GM19025 (cell line): ENCODE measurements at regions not wholly inside any gene's neighbourhood (a gene's known extent, or its start where the extent isn't known, plus 50 kb on each side); places are given as distances from the start of the nearest gene placed in this dataset.

Experiments used
- ATAC-seq: cut with Tn5 transposase; IDR thresholded peaks from one replicate; pipeline ENCODE4 v1.9.1; 2021; ENCODE audit warnings: mild to moderate bottlenecking, low read depth, moderate library complexity; ENCODE audit not compliant: unreplicated experiment

GRCh38 chr18:47422524-47422923, 171.1 kb upstream of the SKOR2 start:
- no peak for ATAC-seq

- ATAC-seq: peak; percentile 75
Observed at GRCh38 chr18:47420130-47420529, 168.7 kb upstream of the SKOR2 start.

DNA sequence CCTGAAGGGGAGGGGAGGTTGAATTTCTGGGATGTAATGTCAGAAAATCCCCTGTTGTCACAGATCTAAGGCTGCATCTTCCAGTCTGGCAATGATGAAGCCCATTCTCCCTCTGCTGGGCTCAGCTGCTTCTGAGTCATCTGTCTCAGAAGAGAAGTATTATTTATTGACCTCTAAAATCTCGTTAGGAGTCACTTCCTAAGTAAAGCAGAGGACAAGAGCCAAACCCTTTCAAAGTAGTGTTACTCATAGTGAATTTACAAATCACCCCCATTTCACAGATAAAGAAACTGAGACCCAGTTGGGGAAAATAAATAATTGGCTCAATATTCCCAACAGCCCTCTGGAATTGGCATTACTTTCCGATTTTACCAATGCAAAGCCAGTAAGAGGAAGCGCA, 167.3 kb upstream of the SKOR2 start:
- ATAC-seq: no peak

DNA sequence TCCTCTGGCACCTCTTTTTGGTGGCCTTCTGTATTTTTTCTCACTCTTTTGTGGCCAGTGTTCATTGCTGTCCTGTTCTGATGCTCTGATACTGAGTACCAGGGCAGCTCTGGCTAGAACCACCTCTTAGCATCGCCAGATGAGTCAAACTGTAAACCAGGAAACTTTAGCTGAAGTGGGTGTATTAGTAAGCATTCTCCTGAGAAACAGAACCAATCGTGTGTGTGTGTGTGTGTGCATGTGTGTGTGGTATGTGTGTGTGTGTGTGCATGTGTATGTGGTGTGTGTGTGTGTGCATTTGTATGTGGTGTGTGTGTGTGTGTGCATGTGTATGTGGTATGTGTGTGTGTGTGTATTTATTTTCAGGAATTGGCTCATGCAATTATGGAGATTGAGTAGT, 166.3 kb upstream of the SKOR2 start:
- ATAC-seq: no peak

DNA sequence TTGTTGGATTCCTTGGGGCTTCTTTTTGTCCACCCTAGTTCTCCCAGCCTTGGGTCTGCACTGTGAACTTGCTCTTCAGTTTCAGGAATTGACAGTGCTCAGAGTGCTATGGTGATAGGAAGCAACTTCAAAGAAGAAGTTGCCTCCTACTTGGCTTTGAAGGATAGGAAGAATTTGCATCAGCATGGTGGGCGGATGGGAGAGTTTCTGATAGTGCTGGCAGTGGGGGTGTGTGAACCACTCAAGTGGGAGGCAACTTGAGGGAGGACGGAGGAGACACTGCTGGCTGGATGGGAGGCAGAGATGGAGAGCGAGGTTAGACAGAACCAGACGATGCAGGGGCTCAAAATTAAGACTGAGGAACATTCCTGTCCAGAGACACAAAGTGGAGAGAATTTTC, 164.4 kb upstream of the SKOR2 start:
- no peak for ATAC-seq

DNA sequence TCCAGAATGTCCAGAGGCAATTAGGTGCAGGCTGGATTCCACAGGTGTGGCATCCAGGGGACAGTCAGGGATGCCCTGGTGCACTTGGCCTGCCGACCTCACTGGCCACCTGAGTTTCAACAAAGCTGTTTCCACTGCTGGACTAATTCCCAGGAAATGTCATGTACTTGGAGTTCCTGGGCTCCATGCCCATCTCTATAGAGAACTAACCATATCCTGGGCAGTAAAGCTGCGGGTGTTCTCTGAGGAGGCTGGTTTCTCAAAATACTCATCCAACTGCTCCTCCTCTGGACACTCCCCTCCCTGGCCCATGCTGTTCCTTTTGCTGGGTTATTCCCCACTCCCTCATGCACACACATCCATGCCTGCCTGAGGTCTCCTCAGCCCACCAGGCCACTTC, 161.9 kb upstream of the SKOR2 start:
- no peak for ATAC-seq

- no peak for ATAC-seq
Observed at GRCh38 chr18:47412924-47413323, 161.5 kb upstream of the SKOR2 start.

DNA sequence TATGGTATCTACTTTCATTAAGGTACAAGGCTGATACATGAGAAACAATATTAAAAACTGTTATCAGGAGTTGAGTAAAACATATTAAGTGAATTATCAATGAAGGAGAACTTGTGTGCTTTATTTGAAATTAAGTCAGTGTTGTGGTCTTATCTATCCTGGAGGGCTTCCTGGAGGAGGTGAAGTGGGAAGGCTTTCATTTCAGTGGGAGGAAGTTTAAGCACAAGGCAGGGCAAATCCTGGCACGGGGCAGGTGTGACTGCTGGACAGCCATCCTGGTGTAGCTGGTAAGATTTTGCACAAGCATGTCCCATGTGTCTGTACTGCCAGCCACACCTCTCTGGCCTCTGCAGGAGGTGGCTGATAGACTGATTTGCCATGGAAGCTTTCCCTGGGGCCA, 159.7 kb upstream of the SKOR2 start:
- no peak for ATAC-seq

DNA sequence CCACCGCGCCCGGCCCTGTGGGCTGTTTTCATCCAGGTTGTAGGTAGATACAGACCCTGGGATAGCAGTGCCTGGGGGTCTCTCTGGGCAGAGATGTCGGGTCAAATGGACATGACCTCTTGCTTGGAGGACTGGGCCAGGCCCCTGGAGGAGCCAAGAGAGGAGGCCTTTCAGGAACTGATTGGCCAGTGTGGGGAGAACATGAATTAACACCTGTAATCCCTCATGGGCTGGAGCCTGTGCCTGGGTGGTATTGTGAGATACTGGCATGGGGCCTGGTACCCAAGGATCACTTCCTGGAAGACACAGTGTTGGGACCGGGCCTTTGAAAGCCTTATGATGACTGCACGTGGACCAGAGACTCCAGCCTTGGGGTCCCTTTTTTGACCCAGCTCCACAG, 158.7 kb upstream of the SKOR2 start:
- no peak for ATAC-seq

GRCh38 chr18:47409519-47409918, 158.1 kb upstream of the SKOR2 start:
- no peak for ATAC-seq

DNA sequence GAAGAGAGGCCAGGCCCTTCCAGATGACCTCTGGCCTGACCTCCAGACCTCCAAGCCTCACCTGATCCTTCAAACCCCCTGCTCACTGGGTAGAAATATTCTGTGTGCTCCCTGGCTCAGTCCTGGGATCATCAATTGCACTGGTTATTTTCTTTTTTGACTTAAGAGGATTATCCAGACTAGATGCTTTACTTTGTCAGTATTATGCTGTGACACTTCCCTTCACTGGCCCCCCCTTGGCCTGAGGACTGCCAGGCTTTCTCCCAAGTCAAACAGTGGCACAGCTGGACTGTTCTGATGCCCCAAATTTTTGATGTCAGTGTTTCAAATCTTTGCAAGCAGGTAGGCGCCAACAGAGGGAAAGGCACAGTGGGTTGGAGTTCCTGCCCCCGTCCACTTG, 156.3 kb upstream of the SKOR2 start:
- no peak for ATAC-seq

GRCh38 chr18:47404845-47405244, 153.4 kb upstream of the SKOR2 start:
- no peak for ATAC-seq

- ATAC-seq: no peak
Observed at GRCh38 chr18:47403949-47404348, 152.5 kb upstream of the SKOR2 start.

GRCh38 chr18:47403317-47403716, 151.9 kb upstream of the SKOR2 start:
- no peak for ATAC-seq

DNA sequence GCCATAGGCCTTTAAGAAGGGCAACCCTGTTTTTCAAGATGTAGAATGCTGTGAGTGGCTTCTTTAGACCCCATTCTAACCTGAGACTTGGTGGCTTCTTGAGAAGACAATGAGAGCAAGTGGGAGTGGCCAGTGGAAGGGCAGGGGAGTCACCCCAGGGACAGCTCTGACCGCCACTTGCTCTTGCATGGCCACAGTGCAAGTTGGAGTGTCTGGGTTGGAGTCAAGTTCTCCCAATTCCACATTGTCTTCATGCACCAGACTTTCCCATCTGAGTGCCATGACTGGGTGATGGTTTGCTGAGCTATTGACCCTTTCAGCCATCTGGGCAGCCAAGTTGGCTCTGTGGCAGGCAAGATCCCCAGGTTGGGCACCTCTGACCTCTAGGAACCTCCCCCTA, 148.0 kb upstream of the SKOR2 start:
- ATAC-seq: no peak

DNA sequence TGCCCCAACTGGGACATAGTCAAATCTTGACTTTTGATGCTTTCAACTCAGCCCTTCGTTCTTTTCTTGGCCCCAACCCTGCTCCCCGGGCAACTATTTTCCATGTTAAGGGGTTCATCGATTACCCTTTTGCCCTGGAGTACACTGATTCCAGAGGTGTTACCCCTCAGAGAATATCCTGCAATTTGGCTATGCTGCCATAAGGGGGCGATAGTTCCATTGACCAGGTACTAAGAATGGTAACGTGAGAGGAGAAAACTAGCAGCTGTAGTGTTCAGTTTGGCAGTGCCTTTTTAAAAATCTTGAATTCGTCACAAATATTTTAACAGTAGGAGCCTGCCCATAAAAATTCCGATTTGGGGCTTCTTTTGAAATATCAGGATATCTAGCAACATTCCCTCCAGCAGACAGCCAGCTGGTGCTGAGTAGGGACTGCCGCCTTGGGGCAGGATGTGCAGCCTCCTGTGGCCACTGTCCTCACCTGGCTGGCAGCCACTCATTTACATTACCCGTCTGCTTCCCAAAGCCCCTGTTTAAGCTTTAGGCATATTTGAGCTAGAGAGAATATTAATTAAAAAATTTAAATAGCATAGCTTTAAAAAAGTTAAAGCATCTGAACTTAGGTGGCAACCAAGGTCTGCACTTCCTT, 146.3 kb upstream of the SKOR2 start:
- ATAC-seq: no peak

DNA sequence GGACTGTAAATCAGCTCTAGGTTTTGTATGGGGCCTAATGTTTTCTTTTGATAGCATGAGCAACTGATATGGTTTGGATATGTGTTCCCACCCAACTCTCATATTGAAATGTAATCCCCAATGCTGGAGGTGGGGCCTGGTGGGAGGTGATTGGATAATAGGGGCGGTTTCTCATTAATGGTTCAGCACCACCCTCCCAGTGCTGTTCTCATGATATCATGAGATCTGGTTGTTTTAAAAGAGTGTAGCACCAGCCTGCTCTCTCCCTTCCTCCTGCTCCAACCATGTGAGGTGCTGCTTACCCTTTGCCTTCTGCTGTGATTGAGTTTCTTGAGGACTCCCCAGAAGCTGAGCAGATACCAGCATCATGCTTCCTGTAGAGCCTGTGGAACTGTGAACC, 140.2 kb upstream of the SKOR2 start:
- ATAC-seq: no peak

DNA sequence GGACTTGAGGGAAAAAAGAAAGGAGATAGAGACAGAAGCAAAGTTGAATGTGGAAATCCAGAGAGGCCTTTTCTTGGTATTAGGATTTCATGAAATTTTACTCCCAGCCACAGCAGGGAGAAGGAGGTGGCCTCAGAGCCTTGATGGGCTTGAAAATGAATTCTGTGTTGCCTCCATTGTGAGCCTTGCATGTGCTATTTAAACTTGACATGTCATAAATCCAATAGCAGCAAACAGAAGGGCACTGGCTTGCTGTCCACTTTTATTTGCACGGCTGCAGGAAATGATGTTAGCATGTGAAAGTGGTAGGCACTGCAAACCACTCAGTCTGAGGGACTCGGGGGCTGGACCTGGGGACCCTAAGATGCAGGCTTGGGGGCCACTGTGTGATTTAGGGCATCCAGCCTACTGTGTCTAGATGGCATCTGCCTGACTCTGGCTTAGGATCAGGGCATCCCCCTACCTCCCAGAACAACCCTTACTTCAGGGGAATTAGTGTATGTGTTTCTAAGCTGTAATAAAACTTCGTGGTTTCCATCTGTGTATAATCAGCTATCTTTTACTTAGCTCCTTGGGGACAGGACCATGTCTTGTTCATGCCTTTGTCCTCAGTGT, 139.1 kb upstream of the SKOR2 start:
- ATAC-seq: no peak

GRCh38 chr18:47389210-47389609, 137.8 kb upstream of the SKOR2 start:
- no peak for ATAC-seq

GRCh38 chr18:47387864-47388263, 136.4 kb upstream of the SKOR2 start:
- ATAC-seq: no peak

GRCh38 chr18:47383729-47384128, 132.3 kb upstream of the SKOR2 start:
- no peak for ATAC-seq

- no peak for ATAC-seq
Observed at GRCh38 chr18:47381975-47382570, 130.6 kb upstream of the SKOR2 start.
